Transverse colon (tissue), 4 donors: ENCODE measurements at regions not wholly inside any gene's neighbourhood (a gene's known extent, or its start where the extent isn't known, plus 50 kb on each side); places are given as distances from the start of the nearest gene placed in this dataset.

Experiments
- DNase-seq: peaks from one replicate; pipeline ENCODE4 v3.0.0-alpha.2; 2019
- H3K27ac ChIP-seq, 4 donors: fragments of 200-600 bp; sonication (generic); 2 replicates each; pipeline ENCODE4 v1.5.1; 2016 to 2018; ENCODE audit warnings: inconsistent platforms in 4 of 4
- H3K27me3 ChIP-seq: fragments of 200-600 bp; sonication (generic); 2 replicates; pipeline ENCODE4 v1.5.1; 2017; ENCODE audit warnings: inconsistent platforms
- H3K36me3 ChIP-seq, 4 donors: fragments of 200-600 bp; sonication (generic); 2 replicates each; pipeline ENCODE4 v1.5.1; 2017 to 2019; ENCODE audit warnings: inconsistent platforms in 4 of 4
- H3K4me1 ChIP-seq, 4 donors: fragments of 200-600 bp; sonication (generic); 2 replicates each; pipeline ENCODE4 v1.5.1; 2017 to 2020; ENCODE audit warnings: inconsistent platforms in 4 of 4
- H3K4me3 ChIP-seq, 4 donors: fragments of 200-600 bp; sonication (generic); 1 replicate in 1 of 4; 2 replicates in 3 of 4; pipeline versions ENCODE4 v1.5.1 to v1.6.1; 2017 to 2019; ENCODE audit warnings: inconsistent platforms in 4 of 4
- H3K9me3 ChIP-seq, 2 donors: fragments of 200-600 bp; sonication (generic); 2 replicates each; pipeline ENCODE4 v1.5.1; 2017 to 2019; ENCODE audit warnings: inconsistent platforms in 2 of 2
- CTCF ChIP-seq, 5 experiments: fragments of 200-600 bp in 3 of 5; fragments of 450-650 bp in 2 of 5; sonication (generic) in 3 of 5; IDR thresholded peaks; 1 replicate in 2 of 5; 2 replicates in 3 of 5; pipeline ENCODE4 v1.5.1; 2016 to 2017; ENCODE audit warnings: antibody characterized with exemption in 5 of 5, inconsistent platforms in 3 of 5, mild to moderate bottlenecking in 2 of 5, moderate library complexity in 1 of 5
- EP300 ChIP-seq: sonication (generic); formaldehyde crosslinking; IDR thresholded peaks from one replicate; pipeline ENCODE4 v1.6.1; 2017; ENCODE audit warnings: antibody characterized with exemption, low read depth
- POLR2A ChIP-seq: fragments of 450-650 bp; IDR thresholded peaks from one replicate; pipeline ENCODE4 v1.6.1; 2016; ENCODE audit warnings: antibody characterized with exemption, mild to moderate bottlenecking, moderate library complexity
- POLR2AphosphoS5 ChIP-seq, 3 donors: sonication (generic); formaldehyde crosslinking; IDR thresholded peaks; one replicate each; pipeline ENCODE4 v1.6.1; 2016; ENCODE audit warnings: antibody characterized with exemption in 3 of 3
- WGBS, 2 donors: methylation state at CpG; one replicate each; pipeline ENCODE4 v1.1.5; 2018; ENCODE audit warnings: low coverage in 1 of 2; 5-methylcytosine and 5-hydroxymethylcytosine counted together
- in situ Hi-C, 4 donors: fragments of 200-750 bp; cut with MboI; loops; one replicate each; pipeline versions ENCODE4 v1.15.0 to v1.15.1; 2017; ENCODE audit warnings: low sequenced_read_pairs in 3 of 4, low pct_ligation_motif_present in 1 of 4, low pct_unique_long_range_greater_than_20kb in 1 of 4
- intact Hi-C: fragments of 100-400 bp; cut with DNase I; formaldehyde crosslinking; loops from one replicate; pipeline ENCODE4 v1.15.1; 2023; ENCODE audit warnings: low total_unique reads

- Histone ChIP-seq H3K36me3 (no peaks in the 10 kb centered on the region), H3K4me1 (peaks cover 0 to 5% (median 0%) of the 10 kb centered on the region in 4 donors), H3K27ac (no peak overlapping the region), H3K4me3 (no peak overlapping the region), H3K9me3 (no peaks in the 10 kb centered on the region), H3K27me3 (no peaks in the 10 kb centered on the region)
- intact Hi-C loops: no loop called here
- no peak for DNase-seq
- 73 to 74% methylated on average over 3 of the region's 3 CpGs for WGBS, 2 donors
- TF ChIP-seq POLR2AphosphoS5 (IDR thresholded peaks at IDR 0.05) (no peak), POLR2A (no peak), EP300 (no peak), CTCF (IDR thresholded peaks at IDR 0.05) (no peak)
- in situ Hi-C loops: loop anchor here (25.0 kb wide), 3 partner anchors 349 to 549 kb away; no protein-coding TSS in a partner anchor
Observed at GRCh38 chr11:88013508-88014065, 161.7 kb downstream of the RAB38 start.

GRCh38 chr11:88012456-88012855, 162.8 kb downstream of the RAB38 start:
- DNase-seq: no peak
- Histone ChIP-seq H3K4me3 (no peak overlapping the region), H3K9me3 (no peaks in the 10 kb centered on the region), H3K27me3 (no peaks in the 10 kb centered on the region), H3K27ac (no peak overlapping the region), H3K4me1 (peaks cover 0 to 5% (median 0%) of the 10 kb centered on the region in 4 donors), H3K36me3 (no peaks in the 10 kb centered on the region)
- intact Hi-C loops (no loop called here), in situ Hi-C loops (loop anchor here (25.0 kb wide), 3 partner anchors 350 to 550 kb away; no protein-coding TSS in a partner anchor)
- TF ChIP-seq CTCF (IDR thresholded peaks at IDR 0.05): no peak
- no peak for TF ChIP-seq POLR2A
- no peak for TF ChIP-seq EP300
- no peak for TF ChIP-seq POLR2AphosphoS5 (IDR thresholded peaks at IDR 0.05)
- 84 to 86% methylated on average over 1 of the region's 1 CpG for WGBS, 2 donors

- no peak for DNase-seq
- Histone ChIP-seq H3K27ac (no peak overlapping the region), H3K36me3 (no peaks in the 10 kb centered on the region), H3K4me1 (no peaks in the 10 kb centered on the region), H3K9me3 (no peaks in the 10 kb centered on the region), H3K27me3 (no peaks in the 10 kb centered on the region), H3K4me3 (no peak overlapping the region)
- in situ Hi-C loops: no loop called here
- intact Hi-C loops: no loop called here
- 84 to 90% methylated on average over 2 of the region's 2 CpGs for WGBS, 2 donors
- TF ChIP-seq EP300: no peak
- TF ChIP-seq CTCF (IDR thresholded peaks at IDR 0.05): no peak
- TF ChIP-seq POLR2AphosphoS5 (IDR thresholded peaks at IDR 0.05): no peak
- TF ChIP-seq POLR2A: no peak
Observed at GRCh38 chr11:87976009-87976408, 199.2 kb downstream of the RAB38 start.

GRCh38 chr11:87974797-87975196, 200.4 kb downstream of the RAB38 start:
- DNase-seq: no peak
- no peak for TF ChIP-seq CTCF (IDR thresholded peaks at IDR 0.05)
- TF ChIP-seq POLR2A: no peak
- TF ChIP-seq EP300: no peak
- TF ChIP-seq POLR2AphosphoS5 (IDR thresholded peaks at IDR 0.05): no peak
- Histone ChIP-seq H3K27ac (no peak overlapping the region), H3K36me3 (no peaks in the 10 kb centered on the region), H3K27me3 (no peaks in the 10 kb centered on the region), H3K4me3 (no peak overlapping the region), H3K4me1 (no peaks in the 10 kb centered on the region), H3K9me3 (no peaks in the 10 kb centered on the region)
- intact Hi-C loops: no loop called here
- in situ Hi-C loops: no loop called here
- WGBS, 2 donors: 54 to 58% methylated on average over 3 of the region's 3 CpGs
